T-helper 1 cell treated with Interleukin-12 subunit alpha and Interleukin-12 subunit beta and Interleukin-4 antibody, amounts not matched to agents 30 ng/mL and 1 ng/mL, for 36 hours (primary cell): ENCODE measurements at regions not wholly inside any gene's neighbourhood (a gene's known extent, or its start where the extent isn't known, plus 50 kb on each side); places are given as distances from the start of the nearest gene placed in this dataset.
"Not testable (repeated sequence)": the region's sequence is repeated elsewhere in the genome, so short reads cannot be mapped to it uniquely, and the experiment has no call there.

Source experiments
- intact Hi-C: fragments of 100-400 bp; cut with micrococcal nuclease; formaldehyde crosslinking; loops from one replicate; pipeline ENCODE4 v1.15.1; 2024

- intact Hi-C loops: no loop called here
Observed at GRCh38 chr22:33971561-33971961, 51.3 kb upstream of the LARGE1 start.

DNA sequence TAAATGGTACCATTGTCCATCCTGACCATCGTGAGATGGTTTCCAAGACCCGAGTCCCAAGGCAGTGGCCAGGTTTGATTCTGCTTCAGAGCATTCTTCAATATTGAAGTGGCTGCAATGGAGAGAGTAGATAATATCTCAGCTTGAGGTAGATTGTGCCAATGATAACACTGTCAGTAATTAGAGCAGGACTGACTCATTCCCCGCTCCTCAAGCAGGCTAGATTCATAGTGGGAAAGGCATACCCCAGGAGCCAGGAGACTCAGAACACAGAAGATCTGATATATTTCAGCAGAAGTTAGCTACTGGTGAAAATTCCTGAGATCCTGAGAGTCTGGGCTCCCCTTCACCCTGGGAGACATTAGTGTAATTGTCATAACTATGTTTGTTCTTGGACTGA lies 55.6 kb upstream of the LARGE1 start:
- intact Hi-C loops: no loop called here

GRCh38 chr22:33983558-33983957 lies 63.3 kb upstream of the LARGE1 start:
- intact Hi-C loops: no loop called here

GRCh38 chr22:33984211-33984610 lies 63.9 kb upstream of the LARGE1 start:
- intact Hi-C loops: no loop called here

- intact Hi-C loops: no loop called here
Observed at GRCh38 chr22:33984656-33985285, 64.5 kb upstream of the LARGE1 start.

- intact Hi-C loops: no loop called here
Observed at GRCh38 chr22:33985506-33985905, 65.2 kb upstream of the LARGE1 start.

DNA sequence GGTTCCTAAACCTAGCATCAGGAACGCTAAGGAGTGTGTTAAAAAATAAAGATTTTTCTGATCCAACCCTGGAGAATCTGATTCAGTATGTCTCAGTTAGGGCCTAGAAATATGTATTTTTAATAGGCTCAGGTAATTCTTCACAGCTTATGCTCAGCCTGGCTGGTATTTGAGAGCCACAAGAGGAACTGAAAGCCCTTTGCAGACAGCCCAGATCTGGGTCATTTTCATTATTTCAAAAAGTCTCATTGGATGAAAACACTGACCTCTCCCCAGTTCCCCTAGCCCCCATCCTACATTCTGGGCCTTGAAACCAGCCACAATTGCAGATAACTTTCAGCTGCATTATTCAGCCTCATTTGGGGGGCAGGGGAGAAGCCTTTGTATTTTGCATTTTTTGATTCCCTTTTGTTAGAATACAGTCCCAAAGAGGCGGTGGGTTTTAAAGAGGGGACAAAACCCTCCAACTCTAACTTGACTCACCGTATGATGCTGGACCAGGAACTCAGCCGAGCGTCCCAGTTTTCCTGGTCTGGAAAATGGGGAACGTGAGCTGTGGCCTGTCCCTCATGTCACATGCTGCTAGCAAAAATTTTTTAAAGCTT lies 66.0 kb upstream of the LARGE1 start:
- intact Hi-C loops: no loop called here

GRCh38 chr22:33986954-33987353 lies 66.7 kb upstream of the LARGE1 start:
- intact Hi-C loops: no loop called here

DNA sequence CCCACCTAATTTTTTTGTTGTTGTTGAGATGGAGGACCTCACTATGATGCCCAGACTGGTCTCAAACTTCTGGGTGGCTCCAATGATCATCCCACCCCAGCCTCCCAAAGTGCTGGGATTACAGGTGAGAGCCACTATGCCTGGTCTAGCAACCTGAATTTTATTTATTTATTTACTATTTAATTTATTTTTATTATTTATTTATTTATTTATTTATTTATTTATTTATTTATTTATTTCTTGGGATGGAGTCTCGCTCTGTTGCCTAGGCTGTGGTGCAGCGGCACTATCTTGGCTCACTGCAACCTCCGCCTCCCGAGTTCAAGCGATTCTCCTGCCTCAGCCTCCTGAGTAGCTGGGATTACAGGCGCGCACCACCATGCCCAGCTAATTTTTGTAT lies 69.0 kb upstream of the LARGE1 start:
- intact Hi-C loops: not testable (repeated sequence)

DNA sequence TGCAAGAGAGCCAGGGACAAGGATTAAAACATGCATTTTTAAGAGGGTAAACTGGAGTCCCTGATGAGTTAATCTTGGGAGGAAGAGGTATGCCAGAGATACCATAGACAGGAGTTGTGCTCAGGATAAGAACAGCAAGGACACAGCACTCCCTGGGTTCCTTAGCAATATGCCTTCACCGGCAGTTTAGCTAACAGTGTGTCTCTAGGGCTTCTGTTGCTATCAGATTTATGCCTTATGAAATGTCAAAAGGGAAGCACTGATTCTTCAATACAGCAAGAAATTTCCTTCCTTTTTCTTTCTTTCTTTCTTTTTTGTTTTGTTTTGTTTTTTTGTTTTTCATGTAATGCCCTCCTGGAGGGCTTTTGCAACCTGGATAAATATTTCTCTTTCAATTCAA lies 71.3 kb upstream of the LARGE1 start:
- intact Hi-C loops: no loop called here

- intact Hi-C loops: no loop called here
Observed at GRCh38 chr22:33996824-33997223, 76.5 kb upstream of the LARGE1 start.

DNA sequence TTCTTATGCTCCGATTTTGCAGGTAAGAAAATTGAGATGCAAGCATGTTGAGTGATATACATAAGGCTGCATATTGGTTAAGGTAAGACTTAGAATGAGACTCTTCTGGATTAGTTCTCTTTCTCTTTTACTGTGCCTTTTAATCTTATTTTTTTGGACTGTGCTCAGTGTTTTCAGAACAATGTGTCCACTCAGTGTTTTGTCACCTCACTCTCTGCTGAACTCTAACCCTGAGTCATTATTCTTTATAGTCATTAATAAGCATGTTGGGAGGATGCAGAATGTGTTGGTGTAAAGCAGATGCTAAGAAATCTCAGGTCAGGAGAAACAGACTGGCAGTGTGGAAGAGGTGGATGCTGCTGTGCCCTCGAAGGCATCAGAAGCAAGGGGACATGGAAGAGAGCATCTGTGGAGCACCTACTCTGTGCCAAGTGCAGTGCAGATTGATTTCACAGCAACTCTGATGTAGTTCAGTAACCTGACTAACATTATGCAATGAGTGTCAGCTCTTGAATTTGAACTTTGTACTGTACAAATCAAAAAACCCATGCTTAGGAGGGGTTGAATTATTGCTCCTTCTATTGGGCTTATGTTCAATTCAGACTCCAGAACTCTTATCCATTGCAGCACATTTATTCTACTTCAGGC lies 80.7 kb upstream of the LARGE1 start:
- intact Hi-C loops: no loop called here

GRCh38 chr22:34001701-34002466 lies 81.6 kb upstream of the LARGE1 start:
- intact Hi-C loops: no loop called here

GRCh38 chr22:34004058-34004457 lies 83.8 kb upstream of the LARGE1 start:
- intact Hi-C loops: no loop called here

DNA sequence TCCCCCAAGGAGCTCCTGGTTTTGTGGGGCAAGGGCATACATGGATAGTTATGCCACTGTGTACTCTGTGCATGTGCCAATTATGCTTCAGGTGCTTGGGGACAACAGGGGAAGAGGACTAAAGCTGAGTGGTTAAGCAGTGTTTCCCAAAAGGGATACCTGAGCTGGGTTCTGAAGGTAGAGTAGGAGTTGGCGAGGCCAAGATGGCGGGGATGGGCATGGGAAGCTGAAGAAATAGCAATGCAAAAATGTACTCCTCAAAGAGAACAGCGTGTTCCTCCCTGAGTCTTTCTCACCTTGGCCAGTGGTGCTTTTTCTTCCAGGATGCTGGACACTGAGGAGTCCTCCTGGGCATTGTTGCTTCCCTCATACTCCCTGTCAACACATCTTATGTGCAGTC lies 90.0 kb upstream of the LARGE1 start:
- intact Hi-C loops: no loop called here

DNA sequence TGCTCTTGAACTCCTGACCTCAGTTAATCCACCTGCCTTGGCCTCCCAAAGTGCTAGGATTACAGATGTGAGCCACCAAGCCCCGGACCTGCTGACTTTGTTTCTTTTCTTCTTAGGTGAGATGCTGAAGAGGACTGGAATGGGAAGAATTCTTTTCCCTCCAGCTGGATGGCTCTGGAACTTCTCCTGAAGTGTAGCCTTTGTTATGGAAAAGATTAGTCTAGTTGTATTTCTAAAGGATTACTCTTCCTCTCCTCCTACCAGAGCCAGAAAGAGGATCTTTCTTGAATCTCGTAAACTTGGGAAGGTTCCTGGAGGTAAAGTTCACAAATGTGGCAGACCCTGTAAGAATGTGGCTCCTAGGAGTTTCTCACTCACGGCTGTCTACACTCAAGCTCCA lies 95.4 kb upstream of the LARGE1 start:
- intact Hi-C loops: no loop called here

DNA sequence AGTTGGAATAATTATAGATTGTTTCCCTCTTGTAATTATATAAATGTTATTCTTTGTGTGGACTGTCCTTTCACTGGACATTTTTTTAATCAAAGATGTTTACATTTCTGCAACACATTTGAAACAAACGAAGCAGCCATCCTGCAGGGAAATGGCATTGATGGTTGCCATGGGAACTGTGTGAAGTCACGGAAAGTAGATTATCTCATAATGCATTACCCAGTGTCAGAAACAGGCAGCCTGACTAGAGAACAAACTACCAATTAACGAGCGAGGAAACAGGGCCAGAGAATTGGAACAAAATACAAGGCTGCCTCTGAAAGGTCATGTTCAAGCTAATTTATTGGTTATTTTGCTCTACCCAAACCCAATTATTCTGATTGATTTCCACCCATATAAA lies 96.9 kb upstream of the LARGE1 start:
- intact Hi-C loops: no loop called here

GRCh38 chr22:34019190-34019845 lies 99.0 kb upstream of the LARGE1 start:
- intact Hi-C loops: no loop called here

GRCh38 chr22:34035209-34035608 lies 114.9 kb upstream of the LARGE1 start:
- intact Hi-C loops: no loop called here

DNA sequence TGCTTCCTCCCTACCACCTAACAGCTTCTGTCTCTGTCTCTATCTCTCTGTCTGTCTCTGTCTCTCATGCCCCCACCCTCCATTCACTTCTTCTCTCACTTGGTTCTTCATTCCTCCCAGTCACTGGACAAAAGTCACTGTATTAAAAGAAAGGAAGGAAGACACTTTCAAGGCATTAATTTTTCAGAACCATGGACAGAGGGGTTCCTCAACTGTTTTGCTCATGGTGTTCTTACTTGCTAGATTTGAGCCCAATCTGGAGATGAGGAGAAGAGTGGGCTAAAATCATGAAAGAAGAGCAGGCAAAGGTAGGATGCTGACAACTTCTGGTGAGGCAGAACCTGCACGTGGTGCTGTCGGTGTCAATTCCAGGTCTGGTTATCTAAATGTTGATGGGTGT lies 116.7 kb upstream of the LARGE1 start:
- intact Hi-C loops: no loop called here

DNA sequence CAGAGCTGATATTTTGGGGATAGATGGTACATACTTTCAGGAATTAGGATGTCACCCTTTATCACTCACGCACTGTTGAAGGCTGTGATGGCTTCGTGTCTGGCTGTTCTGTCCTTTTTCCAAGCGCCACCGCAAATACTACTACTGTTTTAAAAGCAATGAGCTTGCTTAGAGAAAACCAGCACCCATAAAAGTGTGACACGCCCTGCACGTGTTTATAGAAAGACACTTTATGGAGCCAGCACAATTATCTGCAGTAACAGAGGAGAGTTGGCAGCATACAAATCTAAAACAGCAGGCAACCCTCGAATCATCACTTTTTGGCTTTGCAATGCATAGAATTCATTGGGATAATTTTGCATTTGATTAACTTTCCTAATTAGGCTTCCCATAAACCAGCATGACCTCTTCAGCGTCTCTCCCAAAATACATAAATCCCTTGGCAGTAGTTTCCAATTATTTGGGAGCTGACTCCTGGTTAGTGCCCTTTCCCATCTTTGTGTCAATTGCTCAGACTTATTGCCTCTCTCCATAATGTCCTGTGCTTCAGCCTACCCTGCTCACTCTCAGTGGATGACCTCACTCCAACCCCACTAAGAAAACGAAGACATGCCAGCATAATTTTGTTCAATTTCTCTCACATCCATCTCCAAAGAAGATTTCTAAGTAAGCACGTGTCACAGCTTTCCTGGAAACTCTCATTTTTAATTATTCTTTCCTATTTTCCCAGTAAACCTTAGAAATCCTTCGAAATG lies 118.7 kb upstream of the LARGE1 start:
- intact Hi-C loops: no loop called here
